OCI-LY1 (cell line): ENCODE measurements at regions not wholly inside any gene's neighbourhood (a gene's known extent, or its start where the extent isn't known, plus 50 kb on each side); places are given as distances from the start of the nearest gene placed in this dataset.

Source experiments
- H2AFZ ChIP-seq: fragments of 200-600 bp; sonication (generic), shearing (Covaris generic); 2 replicates; pipeline ENCODE4 v1.6.0; 2014; ENCODE audit warnings: antibody characterized with exemption, mild to moderate bottlenecking, low read length
- H3F3A ChIP-seq: fragments of 200-600 bp; sonication (generic), shearing (Covaris generic); 2 replicates; pipeline ENCODE4 v1.6.0; 2014; ENCODE audit warnings: mild to moderate bottlenecking, antibody characterized with exemption, low read length, moderate library complexity; ENCODE audit not compliant: insufficient read depth
- H3K27ac ChIP-seq: fragments of 200-600 bp; sonication (generic); 2 replicates; pipeline ENCODE4 v1.5.1; 2014; ENCODE audit warnings: low read length, mixed run types, mild to moderate bottlenecking, low read depth; ENCODE audit not compliant: poor library complexity, severe bottlenecking
- H3K27me3 ChIP-seq: fragments of 200-600 bp; sonication (generic); 2 replicates; pipeline ENCODE4 v1.6.0; 2014; ENCODE audit warnings: antibody characterized with exemption, mild to moderate bottlenecking, low read length, moderate library complexity; ENCODE audit not compliant: insufficient read depth
- H3K36me3 ChIP-seq: fragments of 200-600 bp; sonication (generic); 2 replicates; pipeline ENCODE4 v1.6.1; 2014; ENCODE audit warnings: mild to moderate bottlenecking, antibody characterized with exemption, low read length, moderate library complexity, mixed read lengths; ENCODE audit not compliant: insufficient read depth
- H3K4me1 ChIP-seq: fragments of 200-600 bp; sonication (generic); 2 replicates; pipeline ENCODE4 v1.5.1; 2014; ENCODE audit warnings: mild to moderate bottlenecking, low read length, moderate library complexity; ENCODE audit not compliant: insufficient read depth, severe bottlenecking
- H3K4me2 ChIP-seq: fragments of 200-600 bp; sonication (generic), shearing (Covaris generic); 2 replicates; pipeline ENCODE4 v1.6.1; 2014; ENCODE audit warnings: low read length
- H3K4me3 ChIP-seq: fragments of 200-600 bp; sonication (generic); 2 replicates; pipeline ENCODE4 v1.5.1; 2014; ENCODE audit warnings: low read length, low read depth, mild to moderate bottlenecking, mixed read lengths; ENCODE audit not compliant: poor library complexity, severe bottlenecking
- H3K79me2 ChIP-seq: fragments of 200-600 bp; shearing (Covaris generic); 2 replicates; pipeline ENCODE4 v1.6.1; 2016; ENCODE audit warnings: mixed run types, low read length, mixed read lengths; ENCODE audit not compliant: insufficient read depth
- H3K9ac ChIP-seq: fragments of 200-600 bp; sonication (generic), shearing (Covaris generic); 2 replicates; pipeline ENCODE4 v1.6.1; 2014; ENCODE audit warnings: mild to moderate bottlenecking, low read length, mixed read lengths
- H3K9me2 ChIP-seq: fragments of 200-600 bp; sonication (generic), shearing (Covaris generic); 2 replicates; pipeline ENCODE4 v1.6.1; 2014; ENCODE audit warnings: low read depth, mild to moderate bottlenecking, low read length, mixed read lengths
- H3K9me3 ChIP-seq: fragments of 200-600 bp; shearing (Covaris generic); 2 replicates; pipeline ENCODE4 v1.6.1; 2014; ENCODE audit warnings: low read length, mixed read lengths
- H4K20me1 ChIP-seq: fragments of 200-600 bp; sonication (generic), shearing (Covaris generic); 2 replicates; pipeline ENCODE4 v1.6.0; 2016; ENCODE audit warnings: mild to moderate bottlenecking, low read length; ENCODE audit not compliant: insufficient read depth
- CTCF ChIP-seq: fragments of 200-600 bp; sonication (generic), shearing (Covaris generic); IDR thresholded peaks from 2 replicates; pipeline ENCODE4 v1.5.1; 2017; ENCODE audit warnings: mild to moderate bottlenecking, antibody characterized with exemption, low read length, moderate library complexity, mixed read lengths
- EZH2 ChIP-seq: fragments of 200-600 bp; sonication (generic), shearing (Covaris generic); IDR thresholded peaks from 2 replicates; pipeline ENCODE4 v1.8.0; 2017; ENCODE audit warnings: borderline replicate concordance, mixed run types, mild to moderate bottlenecking, antibody characterized with exemption, low read length, moderate library complexity, mixed read lengths

- Histone ChIP-seq H3K79me2 (no peaks in the 10 kb centered on the region), H3K9ac (no peak overlapping the region), H3K4me1 (no peaks in the 10 kb centered on the region), H3F3A (no peaks in the 10 kb centered on the region), H2AFZ (no peak overlapping the region), H3K27me3 (peaks cover 4% of the 10 kb centered on the region; the same call in 1 of the 2 replicates), H3K9me2 (no peaks in the 10 kb centered on the region), H3K4me2 (no peak overlapping the region), H3K4me3 (no peak overlapping the region), H3K36me3 (no peaks in the 10 kb centered on the region), H3K9me3 (no peaks in the 10 kb centered on the region), H3K27ac (no peak overlapping the region), H4K20me1 (no peaks in the 10 kb centered on the region)
- TF ChIP-seq EZH2 = no peak
- no peak for TF ChIP-seq CTCF
Measured at GRCh38 chr2:15713475-15713874, 121.8 kb downstream of the DDX1 start.

- H3K4me3 ChIP-seq = no peak overlapping the region
- H3K9me2 ChIP-seq = no peaks in the 10 kb centered on the region
- H3K27ac ChIP-seq = no peak overlapping the region
- H3K9ac ChIP-seq = no peak overlapping the region
- TF ChIP-seq EZH2 (no peak), CTCF (no peak)
- H3K4me1 ChIP-seq = no peaks in the 10 kb centered on the region
- no peaks in the 10 kb centered on the region for H3F3A ChIP-seq
- H4K20me1 ChIP-seq = no peaks in the 10 kb centered on the region
- no peaks in the 10 kb centered on the region for H3K9me3 ChIP-seq
- H3K36me3 ChIP-seq = no peaks in the 10 kb centered on the region
- no peaks in the 10 kb centered on the region for H3K79me2 ChIP-seq
- no peak overlapping the region for H2AFZ ChIP-seq
- no peak overlapping the region for H3K4me2 ChIP-seq
- H3K27me3 ChIP-seq = no peaks in the 10 kb centered on the region; the same call in 1 of the 2 replicates
Measured at GRCh38 chr2:15714002-15714401, 122.3 kb downstream of the DDX1 start.

- no peaks in the 10 kb centered on the region for H3F3A ChIP-seq
- H3K4me1 ChIP-seq = no peaks in the 10 kb centered on the region
- H3K4me2 ChIP-seq = no peak overlapping the region
- no peak overlapping the region for H2AFZ ChIP-seq
- H3K79me2 ChIP-seq = no peaks in the 10 kb centered on the region
- no peaks in the 10 kb centered on the region for H3K9me2 ChIP-seq
- H3K27ac ChIP-seq = no peak overlapping the region
- H3K9ac ChIP-seq = no peak overlapping the region
- no peaks in the 10 kb centered on the region for H4K20me1 ChIP-seq
- no peak overlapping the region for H3K4me3 ChIP-seq
- TF ChIP-seq EZH2 = no peak
- TF ChIP-seq CTCF = no peak
- H3K27me3 ChIP-seq = no peaks in the 10 kb centered on the region; the same call in 1 of the 2 replicates
- no peaks in the 10 kb centered on the region for H3K9me3 ChIP-seq
- H3K36me3 ChIP-seq = no peaks in the 10 kb centered on the region
Measured at GRCh38 chr2:15714609-15715008, 122.9 kb downstream of the DDX1 start.
